Retina (tissue), 1 donor: ENCODE measurements at regions not wholly inside any gene's neighbourhood (a gene's known extent, or its start where the extent isn't known, plus 50 kb on each side); places are given as distances from the start of the nearest gene placed in this dataset.
"Not testable (repeated sequence)": the region's sequence is repeated elsewhere in the genome, so short reads cannot be mapped to it uniquely, and the experiment has no call there.

Source experiments
- DNase-seq: peaks from one replicate; pipeline ENCODE4 v3.0.0-alpha.2; 2016

DNA sequence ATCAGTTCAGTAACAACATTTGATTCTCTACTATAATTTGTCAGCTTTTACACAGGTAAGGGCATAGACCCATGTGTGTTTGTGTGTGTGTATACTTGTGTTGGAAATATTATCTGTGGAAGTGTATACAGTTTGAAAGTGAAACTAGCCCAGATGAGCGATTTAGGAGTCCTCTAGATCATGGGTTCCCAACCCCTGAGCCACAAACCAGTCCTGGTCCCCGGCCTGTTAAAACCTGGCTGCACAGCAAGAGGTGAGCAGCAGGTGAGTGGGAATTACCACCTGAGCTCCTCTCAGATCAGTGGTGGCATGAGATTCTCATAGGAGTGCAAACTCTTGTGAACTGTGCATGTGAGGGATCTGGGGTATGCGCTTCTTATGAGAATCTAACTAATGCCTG is 1221.5 kb upstream of the SORCS1 start:
- DNase-seq: no peak

- DNase-seq: no peak
These were observed 1219.9 kb upstream of the SORCS1 start for GRCh38 chr10:108384378-108384777.

GRCh38 chr10:108378779-108379178 is 1214.3 kb upstream of the SORCS1 start:
- DNase-seq: no peak

DNA sequence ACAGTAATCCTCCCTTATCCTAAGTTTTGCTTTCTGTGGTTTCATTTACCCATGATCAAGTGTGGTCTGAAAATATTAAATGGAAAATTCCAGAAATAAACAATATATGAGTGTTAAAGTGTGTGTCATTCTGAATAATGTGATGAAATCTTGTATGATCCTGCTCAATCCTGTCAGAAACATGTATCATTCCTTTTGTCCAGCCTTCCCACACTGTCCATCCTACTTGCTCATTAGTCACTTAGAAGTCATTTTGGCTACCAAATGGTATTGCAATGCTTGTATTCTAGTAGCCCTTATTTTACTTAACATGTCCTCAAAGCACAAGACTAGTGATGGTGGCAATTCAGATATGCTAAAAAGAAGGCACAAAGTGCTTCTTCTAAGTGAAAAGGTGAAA is 1211.2 kb upstream of the SORCS1 start:
- DNase-seq: no peak

DNA sequence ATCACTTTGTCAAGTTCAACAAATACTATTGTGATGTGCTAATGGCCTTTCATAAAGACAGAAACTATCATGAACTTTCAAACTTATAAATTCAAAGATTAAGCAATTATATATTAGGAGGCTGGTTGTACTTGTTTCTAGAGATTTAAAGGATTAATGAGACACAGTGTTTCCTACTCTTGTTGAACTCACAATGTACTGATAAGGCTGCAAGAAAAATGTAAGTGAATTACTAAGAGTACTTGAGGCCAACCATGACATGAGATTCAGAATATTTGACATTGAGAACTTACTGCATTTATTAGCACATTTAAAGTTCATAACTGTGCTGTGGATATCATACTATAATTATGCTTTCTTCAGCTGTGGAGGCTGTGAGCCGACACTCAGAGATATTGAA is 1210.5 kb upstream of the SORCS1 start:
- DNase-seq: no peak

DNA sequence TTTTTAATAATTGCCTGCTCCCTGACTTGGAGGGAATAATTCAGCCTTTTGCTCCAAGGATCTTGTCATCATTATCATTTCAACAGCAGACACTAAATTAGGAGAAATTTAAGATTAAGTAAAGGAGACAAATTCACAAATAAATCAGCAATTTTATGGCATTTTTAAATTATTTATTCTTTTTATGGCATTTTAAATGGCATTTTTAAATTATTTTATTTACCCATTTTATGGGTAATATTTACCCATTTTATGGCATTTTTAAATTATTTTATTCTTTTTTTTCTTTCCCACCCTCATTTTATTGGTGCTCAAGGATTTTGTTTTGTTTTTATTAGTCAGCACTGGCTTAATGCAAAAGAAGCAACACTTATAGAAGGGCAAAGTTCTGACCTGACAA is 1201.0 kb upstream of the SORCS1 start:
- DNase-seq: no peak

DNA sequence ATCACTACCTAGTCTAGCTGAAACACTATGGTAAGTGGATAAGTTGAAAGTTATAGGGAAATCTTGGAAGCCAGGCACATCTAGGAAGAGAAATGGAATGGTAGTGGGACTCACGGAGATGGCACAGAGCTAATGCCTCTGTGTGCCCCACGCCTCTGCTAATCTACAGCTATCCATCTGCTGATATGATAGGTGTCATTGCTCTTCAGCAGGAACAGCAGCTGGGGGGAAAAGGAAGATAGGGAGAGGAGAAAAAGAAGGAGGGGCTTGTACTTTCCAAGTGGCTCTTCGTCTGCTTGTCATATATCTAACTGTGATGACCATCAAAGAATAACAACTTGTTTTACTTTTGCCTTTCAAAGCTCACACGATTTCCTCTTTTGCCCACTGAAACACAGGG is 1199.1 kb upstream of the SORCS1 start:
- DNase-seq: no peak

GRCh38 chr10:108362961-108363360 is 1198.5 kb upstream of the SORCS1 start:
- DNase-seq: no peak

DNA sequence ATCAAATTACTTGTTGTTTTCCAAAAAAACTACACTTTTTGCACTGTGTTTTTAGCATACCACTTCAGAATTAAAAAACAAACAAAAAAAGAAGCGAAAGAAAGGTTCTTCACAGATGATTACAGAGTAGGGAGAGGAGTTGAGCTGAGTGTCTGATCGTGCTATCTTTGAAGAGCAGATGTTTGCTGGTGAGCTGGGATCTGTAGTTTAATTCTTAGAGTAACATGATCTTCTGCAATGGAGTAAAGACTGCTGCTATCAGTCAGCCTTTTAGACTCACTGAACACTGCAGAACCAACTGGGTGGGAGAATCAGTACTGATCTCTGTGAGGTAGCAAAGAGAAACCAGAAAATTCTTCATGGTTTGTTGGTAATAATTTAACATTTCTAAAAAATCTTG is 1197.8 kb upstream of the SORCS1 start:
- DNase-seq: no peak

DNA sequence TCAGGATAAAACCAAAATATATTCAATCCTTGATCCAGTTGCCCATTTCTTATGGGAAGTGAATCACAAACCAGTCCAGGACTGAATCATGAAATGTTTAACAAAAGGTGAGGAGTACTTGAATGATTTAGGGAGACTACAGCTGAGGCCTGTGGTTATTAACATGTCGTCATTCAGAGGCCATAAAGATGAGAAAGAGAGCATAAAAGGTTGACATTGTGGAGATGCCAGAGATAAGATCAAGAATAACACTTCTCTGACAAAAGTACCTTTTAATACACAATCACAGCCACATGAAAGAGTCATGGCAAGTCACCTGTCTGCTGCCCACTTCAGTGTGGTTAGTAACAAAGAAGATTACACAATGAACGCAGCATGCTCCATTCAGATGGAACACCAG is 1195.7 kb upstream of the SORCS1 start:
- no peak for DNase-seq

DNA sequence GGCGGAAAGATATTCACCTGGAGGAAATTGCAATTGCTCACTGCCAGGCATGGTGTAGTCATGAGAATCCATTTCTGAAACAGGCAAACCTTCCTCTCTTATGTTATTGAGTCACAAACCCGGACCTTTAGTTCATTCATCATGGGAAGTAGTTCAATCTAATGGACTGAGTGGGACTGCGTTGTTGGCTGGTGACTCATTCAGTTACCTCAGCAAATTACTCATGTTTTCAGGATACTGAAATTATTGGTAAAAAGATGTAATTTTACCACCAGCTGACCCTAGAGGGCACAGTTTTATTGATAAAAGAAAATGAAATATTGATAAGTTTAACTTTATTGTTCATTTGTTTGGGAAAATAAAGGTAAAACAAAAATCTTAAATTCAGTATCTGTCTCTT is 1194.4 kb upstream of the SORCS1 start:
- DNase-seq: no peak

DNA sequence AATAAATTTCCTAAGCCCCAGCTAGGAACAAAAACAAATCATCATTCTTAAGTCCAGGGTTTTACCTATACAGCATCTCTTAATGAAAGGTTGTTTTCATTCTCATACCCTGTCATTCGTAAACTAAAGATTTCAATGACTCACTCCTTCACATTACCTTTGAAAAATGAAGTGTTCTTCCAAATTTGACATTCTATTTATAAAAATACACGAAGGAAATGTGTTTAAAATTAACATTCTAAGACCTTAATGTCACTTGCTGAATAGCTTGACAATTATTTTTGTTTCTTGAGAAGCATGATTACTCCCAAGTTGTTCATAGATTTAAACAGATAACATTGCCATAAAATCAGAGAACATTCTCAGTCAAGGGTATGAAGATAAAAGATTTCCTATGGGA is 1188.3 kb upstream of the SORCS1 start:
- DNase-seq: no peak

GRCh38 chr10:108348215-108348614 is 1183.7 kb upstream of the SORCS1 start:
- DNase-seq: no peak

- DNase-seq: no peak
These were observed 1181.6 kb upstream of the SORCS1 start for GRCh38 chr10:108346066-108346465.

DNA sequence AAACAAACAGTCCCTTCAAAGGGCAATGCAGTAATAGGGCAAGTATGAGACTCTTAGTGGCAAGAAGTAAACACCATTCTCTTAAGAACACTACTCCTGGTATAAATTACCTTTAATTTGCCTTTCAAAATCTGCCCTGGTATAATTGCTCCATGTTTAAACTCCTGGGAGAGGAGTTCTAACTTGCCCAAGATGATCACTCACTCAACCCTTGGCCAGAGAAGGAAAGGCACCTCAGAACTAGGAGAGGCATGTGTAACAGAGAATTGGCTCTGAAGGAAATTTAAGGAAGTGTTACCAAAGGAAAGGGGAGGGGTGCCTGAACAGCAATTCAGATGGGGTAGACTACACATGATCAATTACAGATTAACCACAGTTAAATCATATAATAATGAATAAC is 1173.6 kb upstream of the SORCS1 start:
- DNase-seq: no peak

DNA sequence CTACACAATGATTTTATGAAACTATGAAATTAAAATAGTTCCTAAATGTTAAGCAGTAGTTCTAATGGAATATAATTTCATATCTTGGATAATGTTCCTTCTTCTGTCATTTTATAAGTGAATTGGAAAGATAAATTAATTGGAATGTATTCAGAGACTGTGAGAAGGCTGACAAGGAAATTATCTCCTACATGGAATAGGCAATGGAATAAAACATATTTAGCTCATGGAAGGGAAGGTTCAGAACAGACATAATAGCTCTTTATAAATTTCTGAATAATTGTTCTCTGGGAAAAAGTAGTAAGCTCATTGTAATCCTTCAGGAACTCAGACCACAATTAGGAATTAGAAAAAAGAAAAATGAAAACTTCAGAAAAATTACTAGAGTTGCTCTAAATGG is 1172.3 kb upstream of the SORCS1 start:
- no peak for DNase-seq

GRCh38 chr10:108327706-108328105 is 1163.2 kb upstream of the SORCS1 start:
- no peak for DNase-seq

- no peak for DNase-seq
These were observed 1158.8 kb upstream of the SORCS1 start for GRCh38 chr10:108323274-108323798.

DNA sequence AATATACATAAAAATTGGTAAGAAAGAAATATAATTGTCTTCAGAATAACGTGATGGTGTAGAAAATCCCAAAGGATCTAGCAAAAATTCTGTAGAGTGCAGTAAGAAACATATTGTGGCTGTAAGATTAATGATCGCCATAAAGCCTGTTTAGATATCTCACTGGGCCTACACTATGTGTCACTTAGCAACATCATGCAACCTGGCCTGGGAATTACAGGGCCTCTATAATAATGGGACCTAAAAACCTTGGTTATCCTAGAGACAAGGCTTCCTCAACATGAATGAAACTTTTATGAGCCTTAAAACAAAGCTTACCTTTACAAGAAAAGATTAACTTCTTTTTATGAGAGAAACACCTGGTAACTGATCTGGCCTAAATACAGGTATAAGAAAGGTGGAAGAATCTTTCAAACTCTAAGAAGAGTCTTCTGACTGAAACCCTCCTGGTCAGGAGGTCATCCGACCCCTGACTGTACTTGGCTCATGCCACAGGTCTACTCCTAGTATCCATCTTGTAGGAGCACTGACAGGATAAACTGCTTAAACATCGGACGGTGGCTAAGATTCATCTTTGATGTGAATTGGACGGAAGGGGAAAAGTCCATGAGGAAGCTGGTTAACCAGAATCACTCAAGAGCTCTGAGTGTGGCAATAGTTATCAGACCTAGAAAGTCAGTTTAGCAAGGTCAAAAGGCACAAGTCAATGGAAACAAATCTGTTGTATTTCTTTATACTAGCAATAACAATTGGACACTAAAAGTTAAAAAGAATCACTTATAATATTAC is 1155.1 kb upstream of the SORCS1 start:
- no peak for DNase-seq

- not testable (repeated sequence) for DNase-seq
These were observed 1151.1 kb upstream of the SORCS1 start for GRCh38 chr10:108315636-108316035.

DNA sequence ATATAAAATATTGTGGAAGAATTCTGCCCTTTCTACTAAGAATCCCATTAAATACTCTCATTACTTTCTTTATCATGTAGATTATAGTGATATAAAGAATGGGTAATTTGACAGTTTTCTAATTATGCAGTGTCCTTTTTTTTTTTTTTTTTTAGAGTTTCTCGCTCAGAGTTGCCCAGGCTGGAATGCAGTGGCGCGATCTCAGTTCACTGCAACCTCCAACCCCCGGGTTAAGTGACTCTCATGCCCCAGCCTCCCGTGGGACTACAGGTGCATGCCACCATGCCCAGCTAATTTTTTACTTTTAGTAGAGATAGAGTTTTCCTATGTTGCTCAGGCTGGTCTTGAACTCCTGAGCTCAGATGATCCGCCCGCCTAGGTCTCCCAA is 1143.4 kb upstream of the SORCS1 start:
- DNase-seq: no peak

DNA sequence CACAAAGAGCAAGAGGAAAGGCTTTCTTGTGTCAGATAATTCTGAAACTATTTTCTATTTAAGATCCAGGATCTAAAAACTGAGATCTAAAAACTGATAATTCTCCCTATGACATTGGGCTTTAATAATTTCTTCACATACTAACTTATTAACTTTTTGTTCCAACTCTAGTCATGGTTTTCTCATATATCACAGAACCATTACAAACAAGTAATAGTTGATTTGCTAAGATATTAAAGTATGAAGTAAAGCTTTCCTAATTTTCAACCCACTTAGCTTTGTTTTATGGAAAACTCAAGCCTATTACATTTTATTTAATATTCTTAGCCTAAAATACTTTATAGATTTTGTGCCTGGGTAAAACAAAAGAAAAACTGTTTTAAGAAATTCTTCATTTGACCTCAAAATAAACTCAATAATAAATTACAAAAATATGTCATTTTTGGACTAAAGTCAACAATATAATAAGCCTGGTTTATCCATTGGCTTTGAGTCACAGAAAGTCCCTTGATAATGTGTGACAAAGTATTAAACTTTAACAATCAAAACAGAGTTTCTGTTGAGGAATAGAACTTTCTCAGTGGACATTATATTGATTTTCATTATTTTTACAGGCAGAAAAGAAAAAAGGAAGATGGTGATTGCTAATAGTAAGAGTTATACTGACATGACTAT is 1142.9 kb upstream of the SORCS1 start:
- no peak for DNase-seq

GRCh38 chr10:108303149-108303548 is 1138.6 kb upstream of the SORCS1 start:
- DNase-seq: no peak

DNA sequence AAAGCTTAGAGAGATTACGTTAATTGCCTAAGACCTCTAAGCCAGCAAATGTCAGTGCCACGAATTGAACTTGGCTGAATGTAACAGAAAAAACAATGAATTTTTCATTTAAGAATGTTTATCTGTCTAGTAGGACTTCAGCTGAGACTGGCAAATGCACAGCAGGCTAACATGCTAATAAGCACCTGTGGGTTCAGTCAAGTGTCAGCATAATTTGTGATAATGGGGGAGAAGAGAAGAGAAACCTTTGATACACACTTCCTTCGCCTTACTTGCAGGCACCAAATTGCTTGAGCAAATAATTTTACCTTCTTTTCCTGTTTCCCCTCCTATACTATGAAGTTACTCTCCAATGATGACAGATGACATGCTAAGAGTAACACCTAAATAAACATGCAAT is 1136.5 kb upstream of the SORCS1 start:
- DNase-seq: no peak

DNA sequence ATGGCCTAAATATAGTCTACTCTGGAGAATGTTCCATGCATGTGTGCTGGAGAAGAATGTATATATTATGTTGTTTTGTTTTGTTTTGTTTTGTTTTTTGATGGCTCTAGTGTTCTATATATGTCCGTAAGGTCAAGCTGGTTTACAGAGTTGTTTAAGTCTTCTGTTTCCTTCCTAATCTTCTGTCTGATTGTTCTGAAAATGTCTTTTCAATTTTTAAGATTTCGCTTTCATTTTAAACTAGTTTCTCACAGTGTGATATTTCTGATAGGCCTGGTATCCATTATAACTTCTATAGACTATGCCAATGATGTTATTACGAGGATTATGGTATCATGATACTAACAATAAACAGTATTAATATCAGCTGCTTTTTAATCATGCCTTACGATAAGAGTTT is 1126.3 kb upstream of the SORCS1 start:
- no peak for DNase-seq
